GM23338 (cell line): ENCODE measurements at regions not wholly inside any gene's neighbourhood (a gene's known extent, or its start where the extent isn't known, plus 50 kb on each side); places are given as distances from the start of the nearest gene placed in this dataset.

ENCODE experiments used
- TF ChIP-seq, protein P1 (sequence below), 2 experiments: fragments of 200-600 bp in 1 of 2; sonication (generic) in 1 of 2; conservative IDR thresholded peaks; 2 replicates each; pipeline versions ENCODE4 v1.5.1 to v1.6.1; 2016 to 2017; ENCODE audit warnings: antibody characterized with exemption in 2 of 2, low read depth in 2 of 2, mild to moderate bottlenecking in 2 of 2, moderate library complexity in 1 of 2
- TF ChIP-seq, protein P2 (sequence below): IDR thresholded peaks from one replicate; pipeline ENCODE4 v1.6.1; 2018; ENCODE audit warnings: antibody characterized with exemption; ENCODE audit not compliant: unreplicated experiment

DNA sequence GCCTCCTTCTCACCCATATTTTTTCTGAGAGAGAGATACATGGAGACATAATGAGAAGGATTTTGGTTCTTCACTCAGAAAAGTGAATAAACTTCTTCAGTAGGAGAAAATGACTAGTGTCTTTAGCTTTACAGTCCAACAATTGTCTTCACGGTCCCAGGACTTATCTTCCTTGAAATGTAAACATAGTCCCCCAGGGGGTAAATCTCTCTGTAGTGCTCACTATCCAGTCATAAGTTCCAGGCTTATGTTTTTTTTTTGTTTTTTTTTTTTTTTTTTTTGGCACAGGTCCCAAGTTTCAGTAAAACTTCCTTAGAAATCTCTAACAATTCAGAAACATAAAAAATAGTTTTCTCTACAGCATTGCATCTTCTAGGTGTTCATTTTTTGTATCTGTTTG is 890.2 kb upstream of the B3GALT2 start:
- TF ChIP-seq, protein P1, sequence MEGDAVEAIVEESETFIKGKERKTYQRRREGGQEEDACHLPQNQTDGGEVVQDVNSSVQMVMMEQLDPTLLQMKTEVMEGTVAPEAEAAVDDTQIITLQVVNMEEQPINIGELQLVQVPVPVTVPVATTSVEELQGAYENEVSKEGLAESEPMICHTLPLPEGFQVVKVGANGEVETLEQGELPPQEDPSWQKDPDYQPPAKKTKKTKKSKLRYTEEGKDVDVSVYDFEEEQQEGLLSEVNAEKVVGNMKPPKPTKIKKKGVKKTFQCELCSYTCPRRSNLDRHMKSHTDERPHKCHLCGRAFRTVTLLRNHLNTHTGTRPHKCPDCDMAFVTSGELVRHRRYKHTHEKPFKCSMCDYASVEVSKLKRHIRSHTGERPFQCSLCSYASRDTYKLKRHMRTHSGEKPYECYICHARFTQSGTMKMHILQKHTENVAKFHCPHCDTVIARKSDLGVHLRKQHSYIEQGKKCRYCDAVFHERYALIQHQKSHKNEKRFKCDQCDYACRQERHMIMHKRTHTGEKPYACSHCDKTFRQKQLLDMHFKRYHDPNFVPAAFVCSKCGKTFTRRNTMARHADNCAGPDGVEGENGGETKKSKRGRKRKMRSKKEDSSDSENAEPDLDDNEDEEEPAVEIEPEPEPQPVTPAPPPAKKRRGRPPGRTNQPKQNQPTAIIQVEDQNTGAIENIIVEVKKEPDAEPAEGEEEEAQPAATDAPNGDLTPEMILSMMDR (conservative IDR thresholded peaks at IDR 0.05; ENCODE audit: low read depth in 2 of 2) = no peak
- TF ChIP-seq, protein P2, sequence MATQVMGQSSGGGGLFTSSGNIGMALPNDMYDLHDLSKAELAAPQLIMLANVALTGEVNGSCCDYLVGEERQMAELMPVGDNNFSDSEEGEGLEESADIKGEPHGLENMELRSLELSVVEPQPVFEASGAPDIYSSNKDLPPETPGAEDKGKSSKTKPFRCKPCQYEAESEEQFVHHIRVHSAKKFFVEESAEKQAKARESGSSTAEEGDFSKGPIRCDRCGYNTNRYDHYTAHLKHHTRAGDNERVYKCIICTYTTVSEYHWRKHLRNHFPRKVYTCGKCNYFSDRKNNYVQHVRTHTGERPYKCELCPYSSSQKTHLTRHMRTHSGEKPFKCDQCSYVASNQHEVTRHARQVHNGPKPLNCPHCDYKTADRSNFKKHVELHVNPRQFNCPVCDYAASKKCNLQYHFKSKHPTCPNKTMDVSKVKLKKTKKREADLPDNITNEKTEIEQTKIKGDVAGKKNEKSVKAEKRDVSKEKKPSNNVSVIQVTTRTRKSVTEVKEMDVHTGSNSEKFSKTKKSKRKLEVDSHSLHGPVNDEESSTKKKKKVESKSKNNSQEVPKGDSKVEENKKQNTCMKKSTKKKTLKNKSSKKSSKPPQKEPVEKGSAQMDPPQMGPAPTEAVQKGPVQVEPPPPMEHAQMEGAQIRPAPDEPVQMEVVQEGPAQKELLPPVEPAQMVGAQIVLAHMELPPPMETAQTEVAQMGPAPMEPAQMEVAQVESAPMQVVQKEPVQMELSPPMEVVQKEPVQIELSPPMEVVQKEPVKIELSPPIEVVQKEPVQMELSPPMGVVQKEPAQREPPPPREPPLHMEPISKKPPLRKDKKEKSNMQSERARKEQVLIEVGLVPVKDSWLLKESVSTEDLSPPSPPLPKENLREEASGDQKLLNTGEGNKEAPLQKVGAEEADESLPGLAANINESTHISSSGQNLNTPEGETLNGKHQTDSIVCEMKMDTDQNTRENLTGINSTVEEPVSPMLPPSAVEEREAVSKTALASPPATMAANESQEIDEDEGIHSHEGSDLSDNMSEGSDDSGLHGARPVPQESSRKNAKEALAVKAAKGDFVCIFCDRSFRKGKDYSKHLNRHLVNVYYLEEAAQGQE = no peak
